Prostate gland (tissue), 2 donors: ENCODE measurements at regions not wholly inside any gene's neighbourhood (a gene's known extent, or its start where the extent isn't known, plus 50 kb on each side); places are given as distances from the start of the nearest gene placed in this dataset.

Source experiments
- POLR2A ChIP-seq: fragments of 450-650 bp; IDR thresholded peaks from one replicate; pipeline ENCODE4 v1.6.1; 2016; ENCODE audit warnings: antibody characterized with exemption, mild to moderate bottlenecking
- POLR2AphosphoS5 ChIP-seq: sonication (generic); formaldehyde crosslinking; IDR thresholded peaks from one replicate; pipeline ENCODE4 v1.6.1; 2017; ENCODE audit warnings: antibody characterized with exemption
- TF ChIP-seq, protein P1 (sequence below), 4 experiments: fragments of 200-600 bp in 2 of 4; fragments of 450-650 bp in 2 of 4; sonication (generic) in 2 of 4; IDR thresholded peaks; 1 replicate in 3 of 4; 2 replicates in 1 of 4; pipeline ENCODE4 v1.5.1; 2016 to 2019; ENCODE audit warnings: antibody characterized with exemption in 4 of 4, mild to moderate bottlenecking in 2 of 4, moderate library complexity in 2 of 4

DNA sequence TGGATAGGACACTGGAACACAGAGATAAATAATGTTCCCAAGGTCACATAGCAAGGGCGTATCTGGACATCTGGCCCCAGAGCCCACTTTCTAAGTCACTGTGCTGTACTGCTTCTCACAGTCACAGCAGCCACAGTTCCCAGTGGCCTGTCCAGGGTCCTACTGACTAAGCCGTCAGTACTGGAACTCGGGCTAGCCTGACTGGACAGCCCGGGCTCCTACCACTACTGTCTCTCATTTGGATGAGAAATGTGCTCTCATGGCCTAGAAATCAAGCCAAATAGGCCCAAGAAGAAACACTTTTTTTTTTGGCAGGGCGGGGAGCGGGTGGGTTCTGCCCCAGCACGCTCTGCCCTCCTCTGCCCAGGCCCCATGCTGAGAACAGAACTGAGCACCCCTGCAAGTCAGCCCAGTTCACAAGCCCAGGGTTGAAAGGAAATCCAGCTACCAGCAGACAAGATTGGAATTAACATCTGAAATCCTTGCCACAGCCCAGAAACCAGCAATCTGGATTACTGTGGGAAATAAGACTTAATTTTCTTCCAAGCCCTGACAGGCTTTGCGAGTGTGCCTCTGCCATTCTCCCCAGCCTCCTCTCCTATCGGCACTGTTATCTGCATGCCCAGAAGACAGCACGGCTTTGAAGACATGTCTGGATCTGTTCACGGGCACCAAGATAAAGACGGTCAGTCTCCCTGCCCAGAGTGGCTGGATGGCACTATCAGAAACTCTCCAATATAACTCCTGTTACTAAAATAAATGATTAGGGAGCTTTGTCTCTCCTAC lies 182.9 kb upstream of the NCAM1 start:
- TF ChIP-seq, protein P1, sequence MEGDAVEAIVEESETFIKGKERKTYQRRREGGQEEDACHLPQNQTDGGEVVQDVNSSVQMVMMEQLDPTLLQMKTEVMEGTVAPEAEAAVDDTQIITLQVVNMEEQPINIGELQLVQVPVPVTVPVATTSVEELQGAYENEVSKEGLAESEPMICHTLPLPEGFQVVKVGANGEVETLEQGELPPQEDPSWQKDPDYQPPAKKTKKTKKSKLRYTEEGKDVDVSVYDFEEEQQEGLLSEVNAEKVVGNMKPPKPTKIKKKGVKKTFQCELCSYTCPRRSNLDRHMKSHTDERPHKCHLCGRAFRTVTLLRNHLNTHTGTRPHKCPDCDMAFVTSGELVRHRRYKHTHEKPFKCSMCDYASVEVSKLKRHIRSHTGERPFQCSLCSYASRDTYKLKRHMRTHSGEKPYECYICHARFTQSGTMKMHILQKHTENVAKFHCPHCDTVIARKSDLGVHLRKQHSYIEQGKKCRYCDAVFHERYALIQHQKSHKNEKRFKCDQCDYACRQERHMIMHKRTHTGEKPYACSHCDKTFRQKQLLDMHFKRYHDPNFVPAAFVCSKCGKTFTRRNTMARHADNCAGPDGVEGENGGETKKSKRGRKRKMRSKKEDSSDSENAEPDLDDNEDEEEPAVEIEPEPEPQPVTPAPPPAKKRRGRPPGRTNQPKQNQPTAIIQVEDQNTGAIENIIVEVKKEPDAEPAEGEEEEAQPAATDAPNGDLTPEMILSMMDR (IDR thresholded peaks at IDR 0.05) = no peak
- TF ChIP-seq POLR2A (no peak), POLR2AphosphoS5 (no peak)
